Stimulated activated CD8-positive, alpha-beta memory T cell treated with anti-CD3 and anti-CD28 coated beads, Interleukin-15, amount 100 ng/mL, for 24 hours (primary cell): ENCODE measurements at regions not wholly inside any gene's neighbourhood (a gene's known extent, or its start where the extent isn't known, plus 50 kb on each side); places are given as distances from the start of the nearest gene placed in this dataset.

Experiments used
- DNase-seq: peaks from one replicate; pipeline ENCODE4 v3.0.0-alpha.2; 2020; ENCODE audit warnings: low read depth

- DNase-seq, result no peak
Observed at GRCh38 chr14:36465178-36465577, 54.9 kb downstream of the NKX2-1 start.

- no peak for DNase-seq
Observed at GRCh38 chr14:36462890-36463289, 57.1 kb downstream of the NKX2-1 start.

GRCh38 chr14:36455241-36455627, 64.8 kb downstream of the NKX2-1 start:
- no peak for DNase-seq

GRCh38 chr14:36454599-36455240, 65.3 kb downstream of the NKX2-1 start:
- DNase-seq, result no peak

GRCh38 chr14:36452860-36453259, 67.2 kb downstream of the NKX2-1 start:
- no peak for DNase-seq

- DNase-seq, result no peak
Observed at GRCh38 chr14:36451310-36452065, 68.5 kb downstream of the NKX2-1 start.

GRCh38 chr14:36450550-36450949, 69.5 kb downstream of the NKX2-1 start:
- no peak for DNase-seq

GRCh38 chr14:36449903-36450302, 70.1 kb downstream of the NKX2-1 start:
- no peak for DNase-seq

GRCh38 chr14:36443374-36443773, 76.7 kb downstream of the NKX2-1 start:
- DNase-seq, result no peak

- no peak for DNase-seq
Observed at GRCh38 chr14:36442824-36443241, 77.2 kb downstream of the NKX2-1 start.

- DNase-seq, result no peak
Observed at GRCh38 chr14:36441283-36441682, 78.7 kb downstream of the NKX2-1 start.

- DNase-seq, result no peak
Observed at GRCh38 chr14:36439766-36440165, 80.3 kb downstream of the NKX2-1 start.

GRCh38 chr14:36438883-36439282, 81.1 kb downstream of the NKX2-1 start:
- DNase-seq, result no peak

- no peak for DNase-seq
Observed at GRCh38 chr14:36430662-36431084, 89.4 kb downstream of the NKX2-1 start.

GRCh38 chr14:36430169-36430568, 89.9 kb downstream of the NKX2-1 start:
- no peak for DNase-seq

GRCh38 chr14:36429692-36430091, 90.3 kb downstream of the NKX2-1 start:
- no peak for DNase-seq

GRCh38 chr14:36428350-36428749, 91.7 kb downstream of the NKX2-1 start:
- DNase-seq, result no peak

- DNase-seq, result no peak
Observed at GRCh38 chr14:36426836-36427235, 93.2 kb downstream of the NKX2-1 start.

- no peak for DNase-seq
Observed at GRCh38 chr14:36426113-36426512, 93.9 kb downstream of the NKX2-1 start.

- no peak for DNase-seq
Observed at GRCh38 chr14:36424478-36425102, 95.4 kb downstream of the NKX2-1 start.

- DNase-seq, result no peak
Observed at GRCh38 chr14:36423430-36423829, 96.6 kb downstream of the NKX2-1 start.

- no peak for DNase-seq
Observed at GRCh38 chr14:36420149-36420687, 99.8 kb upstream of the MBIP start.

- no peak for DNase-seq
Observed at GRCh38 chr14:36418937-36419336, 98.5 kb upstream of the MBIP start.
